K562 (cell line): ENCODE measurements at regions not wholly inside any gene's neighbourhood (a gene's known extent, or its start where the extent isn't known, plus 50 kb on each side); places are given as distances from the start of the nearest gene placed in this dataset.

Experiments
- ATAC-seq: fragments of 200-7000 bp; cut with Tn5 transposase; 3 replicates; pipeline ENCODE4 v1.9.1; 2020; ENCODE audit warnings: moderate library complexity
- BruUV-seq: library from RNA; stranded (reverse); fragments of 400-500 nt; replicated peaks from 2 replicates; lab custom pipeline; 2021; lab: Mats Ljungman, UMichigan
- CTCF ChIA-PET: fragments of 300-600 bp; formaldehyde crosslinking; extraction: SDS; loops from one replicate; lab custom pipeline; 2021; ENCODE audit warnings: low intra/inter-chr PET ratio; lab: Yijun Ruan, JAX
- POLR2A ChIA-PET: fragments of 300-600, 350-650 bp; sonication (Branson Sonifier 250); formaldehyde crosslinking; extraction: SDS; loops from one replicate; lab custom pipeline; 2021; ENCODE audit warnings: antibody characterized with exemption, inconsistent platforms; lab: Yijun Ruan, JAX
- DNase-seq, 4 experiments: peaks; one replicate each; pipeline versions ENCODE4 v3.0.0 to v3.0.0-alpha.2; 2011 to 2018; ENCODE audit warnings: low spot score in 3 of 4, mixed read lengths in 3 of 4; ENCODE audit errors: extremely low read depth in 1 of 4
- FAIRE-seq: peaks from 2 replicates; lab custom pipeline; 2011; peaks lifted over from hg19 to GRCh38; lab: Jason Lieb, UNC
- H2AFZ ChIP-seq: 2 replicates; pipeline ENCODE4 v1.6.0; 2011; ENCODE audit warnings: low read depth, low read length, control low read depth, inconsistent platforms
- H3K27ac ChIP-seq: fragments of 200-600 bp; 3 replicates; pipeline ENCODE4 v1.8.0; 2011; ENCODE audit warnings: low read depth, mild to moderate bottlenecking, control low read depth, inconsistent platforms, low read length, moderate library complexity, mixed read lengths; ENCODE audit errors: extremely low read depth
- H3K27me3 ChIP-seq, 2 experiments: fragments of 300-600 bp in 1 of 2; 2 replicates in 1 of 2; 3 replicates in 1 of 2; pipeline versions ENCODE4 v1.6.0 to v1.8.0; 2011; ENCODE audit warnings: inconsistent platforms in 2 of 2, low read length in 2 of 2, mild to moderate bottlenecking in 1 of 2, mixed read lengths in 1 of 2, moderate library complexity in 1 of 2; ENCODE audit not compliant: control insufficient read depth in 2 of 2, insufficient read depth in 2 of 2
- H3K36me3 ChIP-seq: fragments of 300-600 bp; 3 replicates; pipeline ENCODE4 v1.8.0; 2011; ENCODE audit warnings: mild to moderate bottlenecking, low read length, inconsistent platforms; ENCODE audit not compliant: control insufficient read depth, insufficient read depth
- H3K4me1 ChIP-seq, 2 experiments: fragments of 200-600 bp in 1 of 2; replicated peaks in 1 of 2; 2 replicates in 1 of 2; 3 replicates in 1 of 2; pipeline versions ENCODE4 v1.5.1 to v1.8.0; 2011; ENCODE audit warnings: inconsistent platforms in 2 of 2, low read length in 2 of 2, mild to moderate bottlenecking in 1 of 2, mixed read lengths in 1 of 2, moderate library complexity in 1 of 2; ENCODE audit not compliant: control insufficient read depth in 2 of 2, insufficient read depth in 2 of 2
- H3K4me2 ChIP-seq: 2 replicates; pipeline ENCODE4 v1.6.1; 2011; ENCODE audit warnings: low read length, control low read depth, inconsistent platforms, mixed read lengths; ENCODE audit not compliant: insufficient read depth
- H3K4me3 ChIP-seq: fragments of 200-600 bp; sonication (generic), shearing (Covaris generic); 2 replicates; pipeline ENCODE4 v1.5.1; 2016; ENCODE audit warnings: control low read depth, inconsistent platforms
- H3K79me2 ChIP-seq: fragments of 200-600 bp; 3 replicates; pipeline ENCODE4 v1.8.0; 2011; ENCODE audit warnings: low read length, inconsistent platforms; ENCODE audit not compliant: control insufficient read depth, insufficient read depth
- H3K9ac ChIP-seq, 2 experiments: 2 replicates each; pipeline versions ENCODE4 v1.6.0 to v1.6.1; 2011; ENCODE audit warnings: low read depth in 2 of 2, low read length in 2 of 2, control low read depth in 1 of 2, inconsistent platforms in 1 of 2, mild to moderate bottlenecking in 1 of 2, mixed read lengths in 1 of 2; ENCODE audit not compliant: insufficient read depth in 1 of 2
- H3K9me1 ChIP-seq: one replicate; pipeline ENCODE4 v1.6.0; 2011; ENCODE audit warnings: inconsistent platforms, mild to moderate bottlenecking, low read length, moderate library complexity; ENCODE audit not compliant: control insufficient read depth, insufficient read depth
- H3K9me3 ChIP-seq: replicated peaks from 2 replicates; pipeline ENCODE4 v1.5.1; 2011; ENCODE audit warnings: low read depth, low read length, inconsistent platforms; ENCODE audit not compliant: control insufficient read depth, insufficient read depth
- H4K20me1 ChIP-seq: replicated peaks from 2 replicates; pipeline ENCODE4 v1.6.1; 2011; ENCODE audit warnings: low read length, inconsistent platforms, mixed read lengths; ENCODE audit not compliant: control insufficient read depth, insufficient read depth
- CCAR2 ChIP-seq: fragments of 200-400 bp; formaldehyde crosslinking; IDR thresholded peaks from 2 replicates; pipeline ENCODE4 v1.6.1; 2017; ENCODE audit warnings: mild to moderate bottlenecking, low read depth, low read length
- CHAMP1 ChIP-seq: fragments of 450-650 bp; IDR thresholded peaks from 2 replicates; pipeline ENCODE4 v1.6.1; 2016; ENCODE audit warnings: mild to moderate bottlenecking
- FOXP1 ChIP-seq: sonication (generic); formaldehyde crosslinking; IDR thresholded peaks from 2 replicates; pipeline ENCODE4 v1.8.0; 2022; ENCODE audit warnings: mild to moderate bottlenecking, missing genetic modification reagents
- GTF2F1 ChIP-seq: IDR thresholded peaks from 2 replicates; pipeline ENCODE4 v1.6.1; 2011; ENCODE audit warnings: low read depth, low read length, improper control_type of control experiment
- LCOR ChIP-seq: sonication (generic); formaldehyde crosslinking; IDR thresholded peaks from 2 replicates; pipeline ENCODE4 v1.8.0; 2022; ENCODE audit warnings: mild to moderate bottlenecking, missing genetic modification reagents
- NCOA4 ChIP-seq: fragments of 450-650 bp; IDR thresholded peaks from 2 replicates; pipeline ENCODE4 v1.6.1; 2018; ENCODE audit warnings: mild to moderate bottlenecking; ENCODE audit not compliant: partially characterized antibody
- NCOR1 ChIP-seq: fragments of 450-650 bp; IDR thresholded peaks from 2 replicates; pipeline ENCODE4 v1.6.1; 2016; ENCODE audit warnings: mild to moderate bottlenecking, moderate library complexity
- NEUROD1 ChIP-seq: fragments of 150-350 bp; IDR thresholded peaks from 2 replicates; pipeline ENCODE4 v1.6.1; 2014; ENCODE audit warnings: borderline replicate concordance, low read length, low read depth; ENCODE audit not compliant: partially characterized antibody
- NKRF ChIP-seq: fragments of 450-650 bp; IDR thresholded peaks from 2 replicates; pipeline ENCODE4 v1.6.1; 2016; ENCODE audit warnings: borderline replicate concordance
- TAF15 ChIP-seq: fragments of 200-400 bp; formaldehyde crosslinking; IDR thresholded peaks from 2 replicates; pipeline ENCODE4 v1.6.1; 2017; ENCODE audit warnings: mild to moderate bottlenecking, low read depth, low read length, moderate library complexity
- TEAD2 ChIP-seq: fragments of 450-650 bp; IDR thresholded peaks from 2 replicates; pipeline ENCODE4 v1.6.1; 2016; ENCODE audit warnings: missing genetic modification characterization, control low read depth, missing compliant biosample characterization
- ZKSCAN3 ChIP-seq: fragments of 250-450 bp; sonication (Bioruptor Pico); IDR thresholded peaks from 2 replicates; pipeline ENCODE4 v1.4.0; 2020
- in situ Hi-C: fragments of 300-500 bp; cut with MboI; formaldehyde crosslinking; loops from 4 replicates; pipeline ENCODE4 v1.15.0; 2018; ENCODE audit warnings: inconsistent platforms, mixed read lengths
- intact Hi-C: fragments of 100-400 bp; cut with micrococcal nuclease; formaldehyde crosslinking; loops from 2 replicates; pipeline ENCODE4 v1.14.2; 2022
- TF ChIP-seq, protein P1 (sequence below): IDR thresholded peaks from 2 replicates; pipeline ENCODE4 v1.6.1; 2011; ENCODE audit warnings: borderline replicate concordance, low read depth, mild to moderate bottlenecking, moderate library complexity, low read length; ENCODE audit not compliant: insufficient read depth, poor library complexity, severe bottlenecking

DNA sequence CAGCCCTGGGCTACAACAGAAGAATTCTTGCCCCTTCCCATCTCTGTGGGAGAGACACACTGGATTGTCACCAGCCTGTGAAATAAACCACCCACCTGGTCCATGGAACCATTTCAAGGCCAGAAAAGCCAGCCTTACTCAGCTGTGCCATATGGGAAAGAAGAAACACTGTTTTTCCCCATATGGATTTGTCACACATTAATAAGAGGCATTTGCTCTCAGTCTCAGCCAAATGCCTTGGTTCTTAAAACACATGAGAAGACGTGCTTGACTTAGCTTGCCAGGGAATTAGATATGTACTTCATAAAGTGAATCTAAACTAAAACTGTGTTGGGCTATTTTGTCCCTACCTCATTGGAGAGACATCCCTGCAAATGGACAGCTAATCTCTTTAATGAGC lies 308.6 kb upstream of the TNP1 start (continued):
- TF ChIP-seq, protein P1, sequence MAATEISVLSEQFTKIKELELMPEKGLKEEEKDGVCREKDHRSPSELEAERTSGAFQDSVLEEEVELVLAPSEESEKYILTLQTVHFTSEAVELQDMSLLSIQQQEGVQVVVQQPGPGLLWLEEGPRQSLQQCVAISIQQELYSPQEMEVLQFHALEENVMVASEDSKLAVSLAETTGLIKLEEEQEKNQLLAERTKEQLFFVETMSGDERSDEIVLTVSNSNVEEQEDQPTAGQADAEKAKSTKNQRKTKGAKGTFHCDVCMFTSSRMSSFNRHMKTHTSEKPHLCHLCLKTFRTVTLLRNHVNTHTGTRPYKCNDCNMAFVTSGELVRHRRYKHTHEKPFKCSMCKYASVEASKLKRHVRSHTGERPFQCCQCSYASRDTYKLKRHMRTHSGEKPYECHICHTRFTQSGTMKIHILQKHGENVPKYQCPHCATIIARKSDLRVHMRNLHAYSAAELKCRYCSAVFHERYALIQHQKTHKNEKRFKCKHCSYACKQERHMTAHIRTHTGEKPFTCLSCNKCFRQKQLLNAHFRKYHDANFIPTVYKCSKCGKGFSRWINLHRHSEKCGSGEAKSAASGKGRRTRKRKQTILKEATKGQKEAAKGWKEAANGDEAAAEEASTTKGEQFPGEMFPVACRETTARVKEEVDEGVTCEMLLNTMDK: no peak
- no peak for TF ChIP-seq TAF15
- no peak for TF ChIP-seq CHAMP1
- TF ChIP-seq FOXP1 (CRISPR knock-in tag): no peak

DNA sequence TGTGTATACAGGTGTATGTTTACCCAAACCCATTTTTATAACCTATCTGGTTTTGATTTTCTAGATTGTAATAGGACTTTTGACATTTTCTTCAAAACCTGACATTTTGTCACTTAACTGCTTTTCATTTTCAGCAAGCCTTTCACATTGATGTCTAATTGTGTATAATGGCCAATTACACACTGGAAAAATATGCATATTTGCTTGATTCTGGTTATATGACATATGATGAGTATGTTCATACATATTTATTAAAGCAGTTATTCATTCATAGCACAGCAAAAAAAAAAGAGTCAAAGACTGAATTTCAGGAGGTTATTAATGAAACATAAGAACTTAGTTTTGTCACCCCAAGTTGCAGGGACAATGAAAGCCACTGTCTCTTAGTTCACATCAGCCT lies 307.7 kb upstream of the TNP1 start:
- Histone ChIP-seq H4K20me1 (no peaks in the 10 kb centered on the region), H3K79me2 (no peaks in the 10 kb centered on the region), H3K36me3 (no peaks in the 10 kb centered on the region), H3K4me3 (no peak overlapping the region), H2AFZ (no peak overlapping the region), H3K4me1 (peaks cover 0 to 5% of the 10 kb centered on the region in 2 experiments; a peak in 2 of 5 replicates), H3K9me1 (no peaks in the 10 kb centered on the region), H3K27me3 (no peaks in the 10 kb centered on the region), H3K9ac (no peak overlapping the region), H3K4me2 (no peak overlapping the region), H3K9me3 (no peaks in the 10 kb centered on the region), H3K27ac (no peak overlapping the region)
- in situ Hi-C loops: loop anchor here (5.0 kb wide), 1 partner anchor 485 kb away; no protein-coding TSS in a partner anchor
- ChIA-PET POLR2A (no interaction called here), CTCF (no interaction called here)
- no peak for FAIRE-seq
- no peak for DNase-seq
- intact Hi-C loops: loop anchor here (5.0 to 10.0 kb wide), 4 partner anchors 293 to 485 kb away; no protein-coding TSS in a partner anchor
- ATAC-seq: no peak
- BruUV-seq: no TSS peak
- TF ChIP-seq NCOA4 (no peak), ZKSCAN3 (CRISPR knock-in tag) (no peak), NKRF (no peak), NEUROD1 (no peak), CCAR2 (no peak), TEAD2 (tag) (no peak), GTF2F1 (no peak), LCOR (CRISPR knock-in tag) (no peak), NCOR1 (no peak)
